ENCODE measurements at regions not wholly inside any gene's neighbourhood (a gene's known extent, or its start where the extent isn't known, plus 50 kb on each side); places are given as distances from the start of the nearest gene placed in this dataset.

DNA sequence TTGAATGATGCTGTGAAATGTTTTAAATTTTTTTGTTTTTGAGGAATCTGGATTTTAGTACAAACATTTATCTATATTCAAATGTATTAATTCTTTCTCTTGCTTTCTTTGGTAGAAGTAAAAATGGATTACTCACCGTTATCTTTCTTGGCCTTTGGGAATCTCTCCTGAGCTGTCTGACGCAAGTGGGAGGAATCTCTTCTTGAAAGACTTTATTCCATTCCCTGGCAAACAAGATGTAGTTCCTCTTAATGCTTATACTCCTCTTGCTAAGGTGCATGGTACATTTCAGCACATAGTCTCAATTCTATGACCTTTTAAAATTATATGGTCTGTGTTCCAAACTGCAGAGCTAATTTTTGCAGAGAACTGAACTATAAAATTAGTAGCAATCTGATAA, 246.2 kb upstream of the SLC10A2 start:
- TF ChIP-seq, protein P1, sequence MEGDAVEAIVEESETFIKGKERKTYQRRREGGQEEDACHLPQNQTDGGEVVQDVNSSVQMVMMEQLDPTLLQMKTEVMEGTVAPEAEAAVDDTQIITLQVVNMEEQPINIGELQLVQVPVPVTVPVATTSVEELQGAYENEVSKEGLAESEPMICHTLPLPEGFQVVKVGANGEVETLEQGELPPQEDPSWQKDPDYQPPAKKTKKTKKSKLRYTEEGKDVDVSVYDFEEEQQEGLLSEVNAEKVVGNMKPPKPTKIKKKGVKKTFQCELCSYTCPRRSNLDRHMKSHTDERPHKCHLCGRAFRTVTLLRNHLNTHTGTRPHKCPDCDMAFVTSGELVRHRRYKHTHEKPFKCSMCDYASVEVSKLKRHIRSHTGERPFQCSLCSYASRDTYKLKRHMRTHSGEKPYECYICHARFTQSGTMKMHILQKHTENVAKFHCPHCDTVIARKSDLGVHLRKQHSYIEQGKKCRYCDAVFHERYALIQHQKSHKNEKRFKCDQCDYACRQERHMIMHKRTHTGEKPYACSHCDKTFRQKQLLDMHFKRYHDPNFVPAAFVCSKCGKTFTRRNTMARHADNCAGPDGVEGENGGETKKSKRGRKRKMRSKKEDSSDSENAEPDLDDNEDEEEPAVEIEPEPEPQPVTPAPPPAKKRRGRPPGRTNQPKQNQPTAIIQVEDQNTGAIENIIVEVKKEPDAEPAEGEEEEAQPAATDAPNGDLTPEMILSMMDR (IDR thresholded peaks at IDR 0.05; ENCODE audit: low read length), result no peak
- TF ChIP-seq EZH2 (IDR thresholded peaks at IDR 0.05; ENCODE audit: borderline replicate concordance, low read length), result no peak
